ENCODE measurements at regions not wholly inside any gene's neighbourhood (a gene's known extent, or its start where the extent isn't known, plus 50 kb on each side); places are given as distances from the start of the nearest gene placed in this dataset.

GRCh38 chr16:77066896-77067496 is 124.0 kb upstream of the MON1B start:
- CTCF ChIA-PET: no interaction called here
- no peaks in the 10 kb centered on the region for H3K27me3 Mint-ChIP-seq
- no peaks in the 10 kb centered on the region for H3K36me3 Mint-ChIP-seq (ENCODE audit: low read depth)
- H3K27ac Mint-ChIP-seq: no peak overlapping the region
- DNase-seq: no peak
- no peak overlapping the region for H3K4me3 Mint-ChIP-seq
- H3K9me3 Mint-ChIP-seq: no peaks in the 10 kb centered on the region
- POLR2A ChIA-PET: no interaction called here
- no peaks in the 10 kb centered on the region for H3K4me1 Mint-ChIP-seq

- H3K4me1 Mint-ChIP-seq: no peaks in the 10 kb centered on the region
- ChIA-PET POLR2A (no interaction called here), CTCF (no interaction called here)
- no peaks in the 10 kb centered on the region for H3K9me3 Mint-ChIP-seq
- no peak for DNase-seq
- no peak overlapping the region for H3K27ac Mint-ChIP-seq
- no peaks in the 10 kb centered on the region for H3K27me3 Mint-ChIP-seq
- no peak overlapping the region for H3K4me3 Mint-ChIP-seq
- no peaks in the 10 kb centered on the region for H3K36me3 Mint-ChIP-seq (ENCODE audit: low read depth)
Measured at GRCh38 chr16:77067900-77068299, 123.1 kb upstream of the MON1B start.

GRCh38 chr16:77068402-77068801 is 122.6 kb upstream of the MON1B start:
- Mint-ChIP-seq H3K27ac (no peak overlapping the region), H3K4me3 (no peak overlapping the region), H3K27me3 (no peaks in the 10 kb centered on the region), H3K4me1 (no peaks in the 10 kb centered on the region), H3K9me3 (no peaks in the 10 kb centered on the region), H3K36me3 (ENCODE audit: low read depth) (no peaks in the 10 kb centered on the region)
- no peak for DNase-seq
- POLR2A ChIA-PET: no interaction called here
- CTCF ChIA-PET: no interaction called here

- no peaks in the 10 kb centered on the region for H3K9me3 Mint-ChIP-seq
- no peak for DNase-seq
- no peaks in the 10 kb centered on the region for H3K36me3 Mint-ChIP-seq (ENCODE audit: low read depth)
- no peak overlapping the region for H3K27ac Mint-ChIP-seq
- POLR2A ChIA-PET: no interaction called here
- H3K27me3 Mint-ChIP-seq: no peaks in the 10 kb centered on the region
- CTCF ChIA-PET: interaction anchor here (1.2 kb wide), 1 partner anchor 100 kb away, joined by 3 read pairs; no protein-coding TSS in a partner anchor
- H3K4me3 Mint-ChIP-seq: no peak overlapping the region
- no peaks in the 10 kb centered on the region for H3K4me1 Mint-ChIP-seq
Measured at GRCh38 chr16:77069929-77070328, 121.1 kb upstream of the MON1B start.

- Mint-ChIP-seq H3K36me3 (ENCODE audit: low read depth) (no peaks in the 10 kb centered on the region), H3K27ac (no peak overlapping the region), H3K4me3 (no peak overlapping the region), H3K27me3 (no peaks in the 10 kb centered on the region), H3K9me3 (no peaks in the 10 kb centered on the region), H3K4me1 (no peaks in the 10 kb centered on the region)
- ChIA-PET CTCF (interaction anchor here (1.2 kb wide), 1 partner anchor 100 kb away, joined by 3 read pairs; no protein-coding TSS in a partner anchor), POLR2A (no interaction called here)
- DNase-seq: no peak
Measured at GRCh38 chr16:77070683-77071082, 120.3 kb upstream of the MON1B start.

- no peaks in the 10 kb centered on the region for H3K4me1 Mint-ChIP-seq
- H3K27ac Mint-ChIP-seq: no peak overlapping the region
- POLR2A ChIA-PET: no interaction called here
- H3K27me3 Mint-ChIP-seq: no peaks in the 10 kb centered on the region
- H3K9me3 Mint-ChIP-seq: no peaks in the 10 kb centered on the region
- CTCF ChIA-PET: interaction anchor here (0.7 kb wide), 1 partner anchor 32 kb away, joined by 5 read pairs; no protein-coding TSS in a partner anchor
- DNase-seq: no peak
- no peaks in the 10 kb centered on the region for H3K36me3 Mint-ChIP-seq (ENCODE audit: low read depth)
- H3K4me3 Mint-ChIP-seq: no peak overlapping the region
Measured at GRCh38 chr16:77076839-77077238, 114.2 kb upstream of the MON1B start.

GRCh38 chr16:77077256-77077922 is 113.6 kb upstream of the MON1B start:
- H3K27ac Mint-ChIP-seq: no peak overlapping the region
- no peaks in the 10 kb centered on the region for H3K9me3 Mint-ChIP-seq
- no peaks in the 10 kb centered on the region for H3K4me1 Mint-ChIP-seq
- ChIA-PET POLR2A (no interaction called here), CTCF (interaction anchor here (0.7 kb wide), 1 partner anchor 33 kb away, joined by 5 read pairs; no protein-coding TSS in a partner anchor)
- H3K4me3 Mint-ChIP-seq: no peak overlapping the region
- no peak for DNase-seq
- H3K27me3 Mint-ChIP-seq: no peaks in the 10 kb centered on the region
- no peaks in the 10 kb centered on the region for H3K36me3 Mint-ChIP-seq (ENCODE audit: low read depth)

GRCh38 chr16:77085981-77086380 is 105.0 kb upstream of the MON1B start:
- no peak overlapping the region for H3K27ac Mint-ChIP-seq
- H3K4me1 Mint-ChIP-seq: no peaks in the 10 kb centered on the region
- ChIA-PET CTCF (no interaction called here), POLR2A (no interaction called here)
- H3K4me3 Mint-ChIP-seq: no peak overlapping the region
- DNase-seq: no peak
- H3K36me3 Mint-ChIP-seq (ENCODE audit: low read depth): no peaks in the 10 kb centered on the region
- no peaks in the 10 kb centered on the region for H3K9me3 Mint-ChIP-seq
- H3K27me3 Mint-ChIP-seq: no peaks in the 10 kb centered on the region

- no peaks in the 10 kb centered on the region for H3K36me3 Mint-ChIP-seq (ENCODE audit: low read depth)
- no peaks in the 10 kb centered on the region for H3K27me3 Mint-ChIP-seq
- no peaks in the 10 kb centered on the region for H3K4me1 Mint-ChIP-seq
- no peak overlapping the region for H3K27ac Mint-ChIP-seq
- POLR2A ChIA-PET: no interaction called here
- DNase-seq: no peak
- CTCF ChIA-PET: no interaction called here
- H3K9me3 Mint-ChIP-seq: no peaks in the 10 kb centered on the region
- H3K4me3 Mint-ChIP-seq: no peak overlapping the region
Measured at GRCh38 chr16:77090062-77090461, 100.9 kb upstream of the MON1B start.

GRCh38 chr16:77093309-77093708 is 97.7 kb upstream of the MON1B start:
- POLR2A ChIA-PET: no interaction called here
- H3K27ac Mint-ChIP-seq: no peak overlapping the region
- H3K9me3 Mint-ChIP-seq: no peaks in the 10 kb centered on the region
- H3K4me3 Mint-ChIP-seq: no peak overlapping the region
- CTCF ChIA-PET: no interaction called here
- DNase-seq: no peak
- H3K4me1 Mint-ChIP-seq: no peaks in the 10 kb centered on the region
- no peaks in the 10 kb centered on the region for H3K27me3 Mint-ChIP-seq
- H3K36me3 Mint-ChIP-seq (ENCODE audit: low read depth): no peaks in the 10 kb centered on the region

- no peaks in the 10 kb centered on the region for H3K27me3 Mint-ChIP-seq
- no peak overlapping the region for H3K27ac Mint-ChIP-seq
- CTCF ChIA-PET: no interaction called here
- POLR2A ChIA-PET: no interaction called here
- H3K4me1 Mint-ChIP-seq: no peaks in the 10 kb centered on the region
- no peak overlapping the region for H3K4me3 Mint-ChIP-seq
- no peaks in the 10 kb centered on the region for H3K9me3 Mint-ChIP-seq
- no peaks in the 10 kb centered on the region for H3K36me3 Mint-ChIP-seq (ENCODE audit: low read depth)
- DNase-seq: no peak
Measured at GRCh38 chr16:77093999-77094398, 97.0 kb upstream of the MON1B start.

- POLR2A ChIA-PET: no interaction called here
Measured at GRCh38 chr16:77111056-77111565, 79.9 kb upstream of the MON1B start.

GRCh38 chr16:77112746-77113145 is 78.2 kb upstream of the MON1B start:
- Mint-ChIP-seq H3K36me3 (ENCODE audit: low read depth) (no peaks in the 10 kb centered on the region), H3K9me3 (no peaks in the 10 kb centered on the region), H3K27me3 (no peaks in the 10 kb centered on the region), H3K4me1 (no peaks in the 10 kb centered on the region), H3K27ac (no peak overlapping the region), H3K4me3 (no peak overlapping the region)
- ChIA-PET POLR2A (no interaction called here), CTCF (no interaction called here)
- no peak for DNase-seq

More at GRCh38 chr16:77111056-77111565, 79.9 kb upstream of the MON1B start:
- Mint-ChIP-seq H3K4me3 (no peak overlapping the region), H3K4me1 (no peaks in the 10 kb centered on the region), H3K27ac (no peak overlapping the region), H3K27me3 (no peaks in the 10 kb centered on the region), H3K9me3 (no peaks in the 10 kb centered on the region), H3K36me3 (ENCODE audit: low read depth) (no peaks in the 10 kb centered on the region)
- DNase-seq: no peak
- CTCF ChIA-PET: no interaction called here

GRCh38 chr16:77113835-77114234 is 77.2 kb upstream of the MON1B start:
- Mint-ChIP-seq H3K36me3 (ENCODE audit: low read depth) (no peaks in the 10 kb centered on the region), H3K27ac (no peak overlapping the region), H3K4me1 (no peaks in the 10 kb centered on the region), H3K9me3 (no peaks in the 10 kb centered on the region), H3K4me3 (no peak overlapping the region), H3K27me3 (no peaks in the 10 kb centered on the region)
- no peak for DNase-seq
- CTCF ChIA-PET: no interaction called here
- POLR2A ChIA-PET: interaction anchor here (0.6 kb wide), 1 partner anchor 350 kb away, joined by 3 read pairs; no protein-coding TSS in a partner anchor
